OCI-LY3 (cell line): ENCODE measurements at regions not wholly inside any gene's neighbourhood (a gene's known extent, or its start where the extent isn't known, plus 50 kb on each side); places are given as distances from the start of the nearest gene placed in this dataset.

ENCODE experiments used
- H2AFZ ChIP-seq: fragments of 200-600, 300-600 bp; shearing (Covaris generic); 2 replicates; pipeline ENCODE4 v1.6.0; 2014; ENCODE audit warnings: antibody characterized with exemption, low read depth, low read length
- H3K27ac ChIP-seq: fragments of 200-600, 300-600 bp; sonication (generic); 2 replicates; pipeline ENCODE4 v1.5.1; 2014; ENCODE audit warnings: mild to moderate bottlenecking, low read length, moderate library complexity, mixed read lengths
- H3K27me3 ChIP-seq: fragments of 200-600, 300-600 bp; sonication (generic); 2 replicates; pipeline ENCODE4 v1.6.1; 2014; ENCODE audit warnings: low read depth, low read length, mixed read lengths
- H3K36me3 ChIP-seq: fragments of 200-600, 300-600 bp; sonication (generic); replicated peaks from 2 replicates; pipeline ENCODE3; 2014; ENCODE audit warnings: low read depth, low read length, mixed read lengths
- H3K4me1 ChIP-seq: fragments of 300-600, 200-600 bp; sonication (generic); 2 replicates; pipeline ENCODE4 v1.6.1; 2014; ENCODE audit warnings: low read length, mixed read lengths
- H3K4me2 ChIP-seq: fragments of 200-600, 300-600 bp; sonication (generic); 2 replicates; pipeline ENCODE4 v1.6.1; 2014; ENCODE audit warnings: low read length, mixed read lengths
- H3K4me3 ChIP-seq: fragments of 300-600, 200-600 bp; sonication (generic); 2 replicates; pipeline ENCODE4 v1.5.1; 2014; ENCODE audit warnings: antibody characterized with exemption, mild to moderate bottlenecking, low read length, moderate library complexity
- H3K79me2 ChIP-seq: fragments of 300-600, 200-600 bp; shearing (Covaris generic); 2 replicates; pipeline ENCODE4 v1.6.1; 2014; ENCODE audit warnings: mild to moderate bottlenecking, low read length, mixed read lengths
- H3K9ac ChIP-seq: fragments of 300-600, 200-600 bp; shearing (Covaris generic); 2 replicates; pipeline ENCODE4 v1.6.0; 2014; ENCODE audit warnings: mild to moderate bottlenecking, low read length, moderate library complexity
- H3K9me3 ChIP-seq: fragments of 200-600, 300-600 bp; shearing (Covaris generic); 2 replicates; pipeline ENCODE4 v1.6.1; 2014; ENCODE audit warnings: low read length, mixed read lengths; ENCODE audit not compliant: insufficient read depth
- H4K20me1 ChIP-seq: fragments of 200-600, 300-600 bp; sonication (generic); 2 replicates; pipeline ENCODE4 v1.6.1; 2016; ENCODE audit warnings: low read length, mixed read lengths; ENCODE audit not compliant: insufficient read depth
- CTCF ChIP-seq: fragments of 200-600, 300-600 bp; sonication (generic); IDR thresholded peaks from 2 replicates; pipeline ENCODE4 v1.5.1; 2014; ENCODE audit warnings: antibody characterized with exemption, low read length, low read depth
- EZH2phosphoT487 ChIP-seq: fragments of 200-600 bp; shearing (Covaris generic); IDR thresholded peaks from 2 replicates; pipeline ENCODE4 v1.6.1; 2018; ENCODE audit warnings: antibody characterized with exemption, mixed run types, low read depth

GRCh38 chr14:85248881-85249635, 280.9 kb upstream of the FLRT2 start:
- no peak overlapping the region for H3K4me3 ChIP-seq
- no peak overlapping the region for H2AFZ ChIP-seq
- H3K36me3 ChIP-seq = no peaks in the 10 kb centered on the region
- H3K27me3 ChIP-seq = no peaks in the 10 kb centered on the region
- no peak overlapping the region for H3K27ac ChIP-seq
- H3K79me2 ChIP-seq = no peaks in the 10 kb centered on the region
- no peaks in the 10 kb centered on the region for H3K9me3 ChIP-seq
- H3K4me2 ChIP-seq = no peak overlapping the region
- H3K4me1 ChIP-seq = no peaks in the 10 kb centered on the region
- H3K9ac ChIP-seq = no peak overlapping the region
- TF ChIP-seq CTCF = no peak
- no peak for TF ChIP-seq EZH2phosphoT487
- no peaks in the 10 kb centered on the region for H4K20me1 ChIP-seq

GRCh38 chr14:85250414-85251189, 279.3 kb upstream of the FLRT2 start:
- Histone ChIP-seq H3K9ac (no peak overlapping the region), H3K27ac (no peak overlapping the region), H3K9me3 (no peaks in the 10 kb centered on the region), H3K36me3 (no peaks in the 10 kb centered on the region), H4K20me1 (no peaks in the 10 kb centered on the region), H3K4me1 (no peaks in the 10 kb centered on the region), H2AFZ (no peak overlapping the region), H3K4me2 (no peak overlapping the region), H3K4me3 (no peak overlapping the region), H3K79me2 (no peaks in the 10 kb centered on the region), H3K27me3 (no peaks in the 10 kb centered on the region)
- no peak for TF ChIP-seq EZH2phosphoT487
- TF ChIP-seq CTCF = no peak

- Histone ChIP-seq H3K4me1 (no peaks in the 10 kb centered on the region), H3K36me3 (no peaks in the 10 kb centered on the region), H3K27ac (no peak overlapping the region), H3K4me3 (no peak overlapping the region), H3K9ac (no peak overlapping the region), H4K20me1 (no peaks in the 10 kb centered on the region), H3K79me2 (no peaks in the 10 kb centered on the region), H3K4me2 (no peak overlapping the region), H3K9me3 (no peaks in the 10 kb centered on the region), H2AFZ (no peak overlapping the region), H3K27me3 (no peaks in the 10 kb centered on the region)
- no peak for TF ChIP-seq EZH2phosphoT487
These were observed 277.9 kb upstream of the FLRT2 start for GRCh38 chr14:85252011-85252410.

- TF ChIP-seq CTCF (no peak), EZH2phosphoT487 (no peak)
- no peak overlapping the region for H2AFZ ChIP-seq
These were observed 275.2 kb upstream of the FLRT2 start for GRCh38 chr14:85254711-85255110.

More at GRCh38 chr14:85254711-85255110, 275.2 kb upstream of the FLRT2 start:
- no peak overlapping the region for H3K9ac ChIP-seq
- no peaks in the 10 kb centered on the region for H3K36me3 ChIP-seq
- H3K9me3 ChIP-seq = no peaks in the 10 kb centered on the region
- no peak overlapping the region for H3K4me2 ChIP-seq
- H3K79me2 ChIP-seq = no peaks in the 10 kb centered on the region
- H3K4me3 ChIP-seq = no peak overlapping the region
- no peaks in the 10 kb centered on the region for H3K27me3 ChIP-seq
- H4K20me1 ChIP-seq = no peaks in the 10 kb centered on the region
- no peak overlapping the region for H3K27ac ChIP-seq
- H3K4me1 ChIP-seq = no peaks in the 10 kb centered on the region
